NB4 (cell line): ENCODE measurements at regions not wholly inside any gene's neighbourhood (a gene's known extent, or its start where the extent isn't known, plus 50 kb on each side); places are given as distances from the start of the nearest gene placed in this dataset.

ENCODE experiments used
- CTCF ChIP-seq: IDR thresholded peaks from one replicate; pipeline ENCODE4 v1.5.1; 2012; ENCODE audit warnings: low read depth, low read length
- POLR2A ChIP-seq: IDR thresholded peaks from 2 replicates; pipeline ENCODE4 v1.6.1; 2011; ENCODE audit warnings: mild to moderate bottlenecking; ENCODE audit not compliant: insufficient read length; ENCODE audit errors: extremely low read depth

GRCh38 chr2:63780518-63781155, 61.1 kb upstream of the UGP2 start:
- TF ChIP-seq CTCF (no peak), POLR2A (no peak)
